Astrocyte (in vitro differentiated cells and primary cell): ENCODE measurements at regions not wholly inside any gene's neighbourhood (a gene's known extent, or its start where the extent isn't known, plus 50 kb on each side); places are given as distances from the start of the nearest gene placed in this dataset.

Experiments
- EZH2 ChIP-seq: IDR thresholded peaks from 2 replicates; pipeline ENCODE4 v1.6.1; 2012; ENCODE audit warnings: mild to moderate bottlenecking, low read length, inconsistent platforms; ENCODE audit not compliant: insufficient read depth
- TF ChIP-seq, protein P1 (sequence below): IDR thresholded peaks from 2 replicates; pipeline ENCODE4 v1.5.1; 2011; ENCODE audit warnings: low read depth, mild to moderate bottlenecking, inconsistent platforms, low read length, moderate library complexity; ENCODE audit not compliant: insufficient read depth

GRCh38 chr3:190764231-190765134, 98.0 kb downstream of the GMNC start:
- TF ChIP-seq, protein P1, sequence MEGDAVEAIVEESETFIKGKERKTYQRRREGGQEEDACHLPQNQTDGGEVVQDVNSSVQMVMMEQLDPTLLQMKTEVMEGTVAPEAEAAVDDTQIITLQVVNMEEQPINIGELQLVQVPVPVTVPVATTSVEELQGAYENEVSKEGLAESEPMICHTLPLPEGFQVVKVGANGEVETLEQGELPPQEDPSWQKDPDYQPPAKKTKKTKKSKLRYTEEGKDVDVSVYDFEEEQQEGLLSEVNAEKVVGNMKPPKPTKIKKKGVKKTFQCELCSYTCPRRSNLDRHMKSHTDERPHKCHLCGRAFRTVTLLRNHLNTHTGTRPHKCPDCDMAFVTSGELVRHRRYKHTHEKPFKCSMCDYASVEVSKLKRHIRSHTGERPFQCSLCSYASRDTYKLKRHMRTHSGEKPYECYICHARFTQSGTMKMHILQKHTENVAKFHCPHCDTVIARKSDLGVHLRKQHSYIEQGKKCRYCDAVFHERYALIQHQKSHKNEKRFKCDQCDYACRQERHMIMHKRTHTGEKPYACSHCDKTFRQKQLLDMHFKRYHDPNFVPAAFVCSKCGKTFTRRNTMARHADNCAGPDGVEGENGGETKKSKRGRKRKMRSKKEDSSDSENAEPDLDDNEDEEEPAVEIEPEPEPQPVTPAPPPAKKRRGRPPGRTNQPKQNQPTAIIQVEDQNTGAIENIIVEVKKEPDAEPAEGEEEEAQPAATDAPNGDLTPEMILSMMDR: no peak
- TF ChIP-seq EZH2: no peak
